ENCODE measurements at regions not wholly inside any gene's neighbourhood (a gene's known extent, or its start where the extent isn't known, plus 50 kb on each side); places are given as distances from the start of the nearest gene placed in this dataset.

GRCh38 chr4:11495291-11495690 lies 66.6 kb upstream of the HS3ST1 start:
- TF ChIP-seq POLR2AphosphoS5 (IDR thresholded peaks at IDR 0.05; ENCODE audit: low read depth, low read length), result no peak
- no peak for TF ChIP-seq SIN3A (IDR thresholded peaks at IDR 0.05; ENCODE audit: borderline replicate concordance, insufficient read depth, low read length)
- TF ChIP-seq FOXP2 (optimal IDR thresholded peaks at IDR 0.05; ENCODE audit: borderline replicate concordance, extremely low read depth, extremely low read length, insufficient read depth), result no peak
- TF ChIP-seq, protein P1, sequence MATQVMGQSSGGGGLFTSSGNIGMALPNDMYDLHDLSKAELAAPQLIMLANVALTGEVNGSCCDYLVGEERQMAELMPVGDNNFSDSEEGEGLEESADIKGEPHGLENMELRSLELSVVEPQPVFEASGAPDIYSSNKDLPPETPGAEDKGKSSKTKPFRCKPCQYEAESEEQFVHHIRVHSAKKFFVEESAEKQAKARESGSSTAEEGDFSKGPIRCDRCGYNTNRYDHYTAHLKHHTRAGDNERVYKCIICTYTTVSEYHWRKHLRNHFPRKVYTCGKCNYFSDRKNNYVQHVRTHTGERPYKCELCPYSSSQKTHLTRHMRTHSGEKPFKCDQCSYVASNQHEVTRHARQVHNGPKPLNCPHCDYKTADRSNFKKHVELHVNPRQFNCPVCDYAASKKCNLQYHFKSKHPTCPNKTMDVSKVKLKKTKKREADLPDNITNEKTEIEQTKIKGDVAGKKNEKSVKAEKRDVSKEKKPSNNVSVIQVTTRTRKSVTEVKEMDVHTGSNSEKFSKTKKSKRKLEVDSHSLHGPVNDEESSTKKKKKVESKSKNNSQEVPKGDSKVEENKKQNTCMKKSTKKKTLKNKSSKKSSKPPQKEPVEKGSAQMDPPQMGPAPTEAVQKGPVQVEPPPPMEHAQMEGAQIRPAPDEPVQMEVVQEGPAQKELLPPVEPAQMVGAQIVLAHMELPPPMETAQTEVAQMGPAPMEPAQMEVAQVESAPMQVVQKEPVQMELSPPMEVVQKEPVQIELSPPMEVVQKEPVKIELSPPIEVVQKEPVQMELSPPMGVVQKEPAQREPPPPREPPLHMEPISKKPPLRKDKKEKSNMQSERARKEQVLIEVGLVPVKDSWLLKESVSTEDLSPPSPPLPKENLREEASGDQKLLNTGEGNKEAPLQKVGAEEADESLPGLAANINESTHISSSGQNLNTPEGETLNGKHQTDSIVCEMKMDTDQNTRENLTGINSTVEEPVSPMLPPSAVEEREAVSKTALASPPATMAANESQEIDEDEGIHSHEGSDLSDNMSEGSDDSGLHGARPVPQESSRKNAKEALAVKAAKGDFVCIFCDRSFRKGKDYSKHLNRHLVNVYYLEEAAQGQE (IDR thresholded peaks at IDR 0.05; ENCODE audit: insufficient read depth in 1 of 2, low read depth in 2 of 2, low read length in 2 of 2), result no peak
- no peak for TF ChIP-seq TAF1 (IDR thresholded peaks at IDR 0.05; ENCODE audit: borderline replicate concordance, insufficient read depth, low read length)

- TF ChIP-seq, protein P1 (IDR thresholded peaks at IDR 0.05; ENCODE audit: insufficient read depth in 1 of 2, low read depth in 2 of 2, low read length in 2 of 2), result no peak
- TF ChIP-seq TAF1 (IDR thresholded peaks at IDR 0.05; ENCODE audit: borderline replicate concordance, insufficient read depth, low read length) (no peak), SIN3A (IDR thresholded peaks at IDR 0.05; ENCODE audit: borderline replicate concordance, insufficient read depth, low read length) (no peak), FOXP2 (optimal IDR thresholded peaks at IDR 0.05; ENCODE audit: borderline replicate concordance, extremely low read depth, extremely low read length, insufficient read depth) (no peak), POLR2AphosphoS5 (IDR thresholded peaks at IDR 0.05; ENCODE audit: low read depth, low read length) (no peak)
Measured at GRCh38 chr4:11494232-11494631, 65.5 kb upstream of the HS3ST1 start.

- TF ChIP-seq SIN3A (IDR thresholded peaks at IDR 0.05; ENCODE audit: borderline replicate concordance, insufficient read depth, low read length) (no peak), FOXP2 (optimal IDR thresholded peaks at IDR 0.05; ENCODE audit: borderline replicate concordance, extremely low read depth, extremely low read length, insufficient read depth) (no peak), TAF1 (IDR thresholded peaks at IDR 0.05; ENCODE audit: borderline replicate concordance, insufficient read depth, low read length) (no peak), POLR2AphosphoS5 (IDR thresholded peaks at IDR 0.05; ENCODE audit: low read depth, low read length) (no peak)
- TF ChIP-seq, protein P1 (IDR thresholded peaks at IDR 0.05; ENCODE audit: insufficient read depth in 1 of 2, low read depth in 2 of 2, low read length in 2 of 2), result no peak
Measured at GRCh38 chr4:11489453-11490083, 60.9 kb upstream of the HS3ST1 start.

GRCh38 chr4:11488657-11489452 lies 60.2 kb upstream of the HS3ST1 start:
- no peak for TF ChIP-seq SIN3A (IDR thresholded peaks at IDR 0.05; ENCODE audit: borderline replicate concordance, insufficient read depth, low read length)
- no peak for TF ChIP-seq POLR2AphosphoS5 (IDR thresholded peaks at IDR 0.05; ENCODE audit: low read depth, low read length)
- TF ChIP-seq FOXP2 (optimal IDR thresholded peaks at IDR 0.05; ENCODE audit: borderline replicate concordance, extremely low read depth, extremely low read length, insufficient read depth), result no peak
- TF ChIP-seq, protein P1 (IDR thresholded peaks at IDR 0.05; ENCODE audit: insufficient read depth in 1 of 2, low read depth in 2 of 2, low read length in 2 of 2), result no peak
- no peak for TF ChIP-seq TAF1 (IDR thresholded peaks at IDR 0.05; ENCODE audit: borderline replicate concordance, insufficient read depth, low read length)
